ENCODE measurements at regions not wholly inside any gene's neighbourhood (a gene's known extent, or its start where the extent isn't known, plus 50 kb on each side); places are given as distances from the start of the nearest gene placed in this dataset. TPM values are rescaled to one million over a fixed set of nuclear protein-coding genes. Genes with fewer than 3 reads are reported as not detected.

- H3K4me3 Mint-ChIP-seq = no peak overlapping the region
- peaks cover 11 to 12% of the 10 kb centered on the region in 2 experiments for H3K9me3 Mint-ChIP-seq
- TF ChIP-seq CTCF (conservative IDR thresholded peaks at IDR 0.05) = no peak
- H3K56ac ChIP-seq (ENCODE audit: insufficient read length, low read depth, low read length) = no peak overlapping the region
- no peaks in the 10 kb centered on the region for H3K9me3 ChIP-seq (ENCODE audit: control insufficient read depth, low read depth, low read length)
- H4K91ac ChIP-seq (ENCODE audit: insufficient read length, low read depth, low read length) = no peak overlapping the region
- no peak overlapping the region for H2BK12ac ChIP-seq (ENCODE audit: insufficient read length, low read depth, low read length)
- no peak overlapping the region for H4K5ac ChIP-seq (ENCODE audit: insufficient read length, low read depth, low read length)
- H2AFZ ChIP-seq (ENCODE audit: low read length) = no peak overlapping the region
- H3K23me2 ChIP-seq (ENCODE audit: insufficient read length, low read depth, low read length, poor library complexity, severe bottlenecking) = no peaks in the 10 kb centered on the region
- no peak overlapping the region for H3K4me2 ChIP-seq (ENCODE audit: insufficient read depth, insufficient read length, low read length)
- no peak overlapping the region for H3K14ac ChIP-seq (ENCODE audit: insufficient read depth, low read length)
- no peaks in the 10 kb centered on the region for H3K79me2 ChIP-seq (ENCODE audit: insufficient read depth, low read length)
- no peak for DNase-seq
- H2AK5ac ChIP-seq (ENCODE audit: insufficient read length, low read length) = no peak overlapping the region
- H2BK5ac ChIP-seq (ENCODE audit: insufficient read length, low read length) = no peak overlapping the region
- no peaks in the 10 kb centered on the region for H4K20me1 ChIP-seq (ENCODE audit: control insufficient read depth, insufficient read depth, insufficient read length)
- H3K9ac ChIP-seq (ENCODE audit: extremely low read depth, insufficient read length, low read length) = no peak overlapping the region
- no peak overlapping the region for H3K27ac Mint-ChIP-seq
- no peak overlapping the region for H3K27ac ChIP-seq (ENCODE audit: insufficient read length, low read depth, low read length)
- H3K27me3 ChIP-seq (ENCODE audit: insufficient read depth, low read length) = no peaks in the 10 kb centered on the region
- H3T11ph ChIP-seq (ENCODE audit: low read length) = no peak overlapping the region
- no peaks in the 10 kb centered on the region for H3K4me1 ChIP-seq (ENCODE audit: insufficient read depth, low read length)
- H4K8ac ChIP-seq (replicated peaks; ENCODE audit: insufficient read length, low read depth, low read length) = no peak overlapping the region
- no peak overlapping the region for H2BK120ac ChIP-seq (ENCODE audit: low read depth, low read length, poor library complexity, severe bottlenecking)
- H2BK15ac ChIP-seq (ENCODE audit: low read depth, low read length) = no peak overlapping the region
- H3K4me1 Mint-ChIP-seq = peaks cover 0 to 7% of the 10 kb centered on the region in 2 experiments; a peak in 3 of 4 replicates
- H3K27me3 Mint-ChIP-seq (ENCODE audit: low read depth) = no peaks in the 10 kb centered on the region
- no peaks in the 10 kb centered on the region for H3K79me1 ChIP-seq (ENCODE audit: insufficient read depth, low read depth, low read length, poor library complexity, severe bottlenecking)
- WGBS (ENCODE audit: extremely low coverage, insufficient read length, low lambda C conversion rate) = no CpG with 5 or more reads among the region's 2 CpGs
- no peak overlapping the region for H3K23ac ChIP-seq (ENCODE audit: insufficient read length, low read depth, low read length)
- H3K36me3 Mint-ChIP-seq (ENCODE audit: insufficient read depth in 1 of 3, low read depth in 3 of 3) = peaks cover 0 to 4% (median 0%) of the 10 kb centered on the region in 3 experiments; a peak in 1 of 7 replicates
- H3K18ac ChIP-seq (ENCODE audit: insufficient read length, low read depth, low read length) = no peak overlapping the region
- no peak overlapping the region for H3K4ac ChIP-seq (ENCODE audit: low read depth, low read length)
- H2BK20ac ChIP-seq (ENCODE audit: low read depth, low read length, poor library complexity, severe bottlenecking) = no peak overlapping the region
Measured at GRCh38 chr4:147430111-147430510, 50.8 kb upstream of the EDNRA start.

Small RNAs in the stretch of these regions (microRNA-seq; reads per million reads assigned to microRNA genes)
- not detected for gene MIR548G (ENCODE audit: borderline microRNAs expressed)

Measured in H9 (cell line).